ENCODE measurements at regions not wholly inside any gene's neighbourhood (a gene's known extent, or its start where the extent isn't known, plus 50 kb on each side); places are given as distances from the start of the nearest gene placed in this dataset.
"Not testable (repeated sequence)": the region's sequence is repeated elsewhere in the genome, so short reads cannot be mapped to it uniquely, and the experiment has no call there.

- in situ Hi-C loops (cut with HindIII; ENCODE audit: low sequenced_read_pairs), result no loop called here
These were observed 114.2 kb upstream of the MIR17HG start for GRCh38 chr13:91233291-91233690.

GRCh38 chr13:91236182-91236581, 111.3 kb upstream of the MIR17HG start:
- in situ Hi-C loops (cut with HindIII; ENCODE audit: low sequenced_read_pairs), result no loop called here

GRCh38 chr13:91236921-91237320, 110.6 kb upstream of the MIR17HG start:
- in situ Hi-C loops (cut with HindIII; ENCODE audit: low sequenced_read_pairs), result no loop called here

GRCh38 chr13:91238036-91238435, 109.5 kb upstream of the MIR17HG start:
- in situ Hi-C loops (cut with HindIII; ENCODE audit: low sequenced_read_pairs), result no loop called here

GRCh38 chr13:91240341-91240740, 107.1 kb upstream of the MIR17HG start:
- in situ Hi-C loops (cut with HindIII; ENCODE audit: low sequenced_read_pairs), result no loop called here

- in situ Hi-C loops (cut with HindIII; ENCODE audit: low sequenced_read_pairs), result no loop called here
These were observed 106.1 kb upstream of the MIR17HG start for GRCh38 chr13:91241221-91241933.

GRCh38 chr13:91242652-91243051, 104.8 kb upstream of the MIR17HG start:
- in situ Hi-C loops (cut with HindIII; ENCODE audit: low sequenced_read_pairs), result no loop called here

GRCh38 chr13:91245288-91245687, 102.2 kb upstream of the MIR17HG start:
- in situ Hi-C loops (cut with HindIII; ENCODE audit: low sequenced_read_pairs), result no loop called here

- in situ Hi-C loops (cut with HindIII; ENCODE audit: low sequenced_read_pairs), result no loop called here
These were observed 99.7 kb upstream of the MIR17HG start for GRCh38 chr13:91247768-91248167.

- in situ Hi-C loops (cut with HindIII; ENCODE audit: low sequenced_read_pairs), result no loop called here
These were observed 99.2 kb upstream of the MIR17HG start for GRCh38 chr13:91248249-91248648.

- in situ Hi-C loops (cut with HindIII; ENCODE audit: low sequenced_read_pairs), result no loop called here
These were observed 98.1 kb upstream of the MIR17HG start for GRCh38 chr13:91249370-91249769.

GRCh38 chr13:91249861-91250260, 97.6 kb upstream of the MIR17HG start:
- in situ Hi-C loops (cut with HindIII; ENCODE audit: low sequenced_read_pairs), result no loop called here

- in situ Hi-C loops (cut with HindIII; ENCODE audit: low sequenced_read_pairs), result not testable (repeated sequence)
These were observed 95.9 kb upstream of the MIR17HG start for GRCh38 chr13:91251573-91251972.

GRCh38 chr13:91264484-91264883, 83.0 kb upstream of the MIR17HG start:
- in situ Hi-C loops (cut with HindIII; ENCODE audit: low sequenced_read_pairs), result no loop called here

- in situ Hi-C loops (cut with HindIII; ENCODE audit: low sequenced_read_pairs), result no loop called here
These were observed 78.2 kb upstream of the MIR17HG start for GRCh38 chr13:91269237-91269636.

- in situ Hi-C loops (cut with HindIII; ENCODE audit: low sequenced_read_pairs), result no loop called here
These were observed 77.5 kb upstream of the MIR17HG start for GRCh38 chr13:91270031-91270430.

- in situ Hi-C loops (cut with HindIII; ENCODE audit: low sequenced_read_pairs), result no loop called here
These were observed 75.2 kb upstream of the MIR17HG start for GRCh38 chr13:91272235-91272777.

- in situ Hi-C loops (cut with HindIII; ENCODE audit: low sequenced_read_pairs), result no loop called here
These were observed 73.8 kb upstream of the MIR17HG start for GRCh38 chr13:91273675-91274074.

GRCh38 chr13:91277013-91277676, 70.3 kb upstream of the MIR17HG start:
- in situ Hi-C loops (cut with HindIII; ENCODE audit: low sequenced_read_pairs), result no loop called here

GRCh38 chr13:91278291-91278690, 69.2 kb upstream of the MIR17HG start:
- in situ Hi-C loops (cut with HindIII; ENCODE audit: low sequenced_read_pairs), result no loop called here

- in situ Hi-C loops (cut with HindIII; ENCODE audit: low sequenced_read_pairs), result no loop called here
These were observed 68.6 kb upstream of the MIR17HG start for GRCh38 chr13:91278888-91279287.

- in situ Hi-C loops (cut with HindIII; ENCODE audit: low sequenced_read_pairs), result no loop called here
These were observed 66.7 kb upstream of the MIR17HG start for GRCh38 chr13:91280801-91281200.
